ENCODE measurements at regions not wholly inside any gene's neighbourhood (a gene's known extent, or its start where the extent isn't known, plus 50 kb on each side); places are given as distances from the start of the nearest gene placed in this dataset.

DNA sequence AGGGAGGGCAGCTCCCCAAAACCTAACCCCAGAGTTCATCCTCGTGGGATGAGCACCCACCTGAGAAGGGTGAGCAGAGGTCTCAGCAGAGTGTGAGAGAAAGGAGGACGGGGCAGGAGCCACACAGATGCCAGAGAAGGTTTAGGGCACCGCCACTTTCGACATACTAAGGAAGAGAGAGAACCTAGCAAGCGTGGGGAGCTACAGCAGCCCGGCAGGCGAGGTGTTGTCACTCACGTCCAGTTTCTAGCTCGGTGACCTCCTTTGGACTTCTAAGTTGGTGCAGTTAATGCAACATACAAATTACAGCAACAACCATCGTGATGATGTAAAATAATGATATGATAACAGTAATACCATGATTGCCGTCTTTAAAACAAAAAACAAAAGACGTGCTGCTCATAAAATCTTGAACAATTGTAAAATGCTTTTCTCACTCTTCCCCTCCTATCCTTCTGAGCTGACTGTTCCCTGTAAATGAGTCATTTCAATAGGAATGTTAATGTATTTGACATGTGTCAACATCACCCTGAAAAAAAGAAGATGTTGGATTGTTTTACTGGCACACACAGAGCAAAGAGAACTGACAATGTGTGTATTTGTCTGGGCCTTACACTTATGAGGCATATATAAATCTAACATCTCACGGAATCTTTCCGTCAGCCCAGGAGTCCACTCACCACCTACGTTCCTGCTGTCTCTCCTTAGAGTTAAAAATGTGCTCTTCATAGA lies 158.2 kb upstream of the MAF start:
- no peak for DNase-seq (ENCODE audit: low read depth in 2 of 2)

DNA sequence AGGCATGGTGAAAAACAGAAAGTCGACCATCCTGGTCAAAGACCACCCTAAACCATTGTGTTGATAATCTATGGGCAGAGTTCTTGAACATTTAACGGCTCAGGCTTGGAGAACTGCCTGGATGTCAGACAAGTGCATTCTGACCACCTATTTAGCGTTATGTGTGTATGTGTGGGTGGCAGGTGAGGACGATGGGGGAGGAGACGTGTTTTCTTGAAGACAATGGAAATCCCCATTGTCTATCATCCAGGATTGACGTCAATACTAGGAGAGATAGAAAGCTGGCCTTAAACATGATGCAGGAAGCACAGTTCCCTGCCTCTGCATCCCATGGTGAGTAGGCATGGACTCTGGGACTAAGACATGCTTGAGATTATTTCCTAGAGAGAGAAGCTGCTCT lies 157.4 kb upstream of the MAF start:
- no peak for DNase-seq (ENCODE audit: low read depth in 2 of 2)

DNA sequence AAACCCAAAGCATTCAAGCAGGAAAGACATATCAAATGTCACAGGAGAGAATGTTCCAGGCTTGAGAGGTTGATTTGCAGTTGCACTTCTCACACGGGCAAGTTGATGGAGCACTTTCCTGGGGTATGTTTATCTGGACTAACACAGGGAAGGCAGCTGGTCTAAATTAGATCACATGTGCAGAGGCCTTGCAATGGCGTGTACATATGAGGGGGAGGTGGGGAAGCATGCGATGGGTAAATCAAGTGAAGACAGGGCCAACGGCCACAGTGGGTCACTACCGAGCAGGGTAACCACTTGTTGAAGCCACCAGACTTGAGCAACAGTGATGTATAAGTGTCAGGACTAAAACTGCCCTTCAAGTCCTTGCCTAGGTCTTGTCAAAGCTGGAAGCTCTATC lies 156.6 kb upstream of the MAF start:
- DNase-seq (ENCODE audit: low read depth in 2 of 2), result no peak

DNA sequence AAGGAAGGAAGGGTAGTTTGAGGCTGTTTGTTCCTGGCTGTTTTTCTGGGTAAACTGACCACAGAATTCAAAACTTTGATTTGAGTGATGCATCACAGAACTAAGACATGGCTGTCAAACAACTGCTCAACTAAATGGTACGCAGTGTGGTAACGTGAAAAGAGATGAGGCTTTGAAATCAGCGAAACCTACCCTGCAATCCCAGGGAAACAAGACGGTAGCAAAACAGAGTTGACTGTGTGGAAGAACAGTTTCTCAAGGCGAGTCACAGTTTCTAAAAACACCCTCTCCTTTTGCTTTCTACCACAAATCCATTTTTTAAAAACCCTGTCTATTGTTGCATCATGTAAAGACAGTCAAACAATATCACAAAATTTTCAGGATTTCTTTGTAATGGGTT lies 156.0 kb upstream of the MAF start:
- DNase-seq (ENCODE audit: low read depth in 2 of 2), result no peak

DNA sequence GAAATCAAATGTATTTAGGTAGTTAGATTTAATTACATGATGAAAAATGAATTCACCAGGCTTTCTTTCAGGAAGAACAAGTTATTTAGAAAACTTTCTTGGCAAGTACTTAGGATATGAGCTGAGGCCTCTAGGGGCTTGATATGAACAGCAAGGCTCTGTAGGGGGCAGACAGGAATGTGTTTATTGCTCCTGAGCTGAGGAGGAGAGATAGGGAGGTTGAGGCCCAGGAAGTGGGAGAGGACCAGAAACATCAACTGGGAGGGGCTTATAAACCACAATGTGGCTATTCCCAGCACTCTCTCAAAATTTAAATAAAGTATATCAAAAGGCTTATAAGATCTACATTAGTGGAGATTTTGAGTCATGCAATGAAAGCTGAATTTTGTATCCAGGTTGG lies 154.0 kb upstream of the MAF start:
- no peak for DNase-seq (ENCODE audit: low read depth in 2 of 2)

DNA sequence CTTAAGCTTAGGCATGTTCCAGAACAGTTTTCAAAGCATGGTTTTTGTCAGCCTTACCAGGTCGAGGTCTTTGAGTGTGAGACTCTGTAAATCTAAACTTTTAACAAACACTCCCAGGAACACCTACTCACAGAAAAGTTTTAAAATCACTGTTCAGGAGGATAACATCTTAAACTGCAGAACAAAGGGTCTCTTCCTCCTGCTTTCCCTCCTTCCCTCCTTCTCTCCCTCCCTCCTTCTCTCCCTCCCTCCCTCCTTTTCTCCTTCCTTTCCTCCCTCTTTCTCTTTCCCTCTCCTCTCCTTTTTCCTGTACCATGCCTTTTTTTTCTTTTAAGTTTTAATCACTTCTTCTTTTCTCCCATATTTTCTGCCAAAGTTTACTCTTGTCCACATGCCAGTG lies 153.5 kb upstream of the MAF start:
- DNase-seq (ENCODE audit: low read depth in 2 of 2), result no peak

DNA sequence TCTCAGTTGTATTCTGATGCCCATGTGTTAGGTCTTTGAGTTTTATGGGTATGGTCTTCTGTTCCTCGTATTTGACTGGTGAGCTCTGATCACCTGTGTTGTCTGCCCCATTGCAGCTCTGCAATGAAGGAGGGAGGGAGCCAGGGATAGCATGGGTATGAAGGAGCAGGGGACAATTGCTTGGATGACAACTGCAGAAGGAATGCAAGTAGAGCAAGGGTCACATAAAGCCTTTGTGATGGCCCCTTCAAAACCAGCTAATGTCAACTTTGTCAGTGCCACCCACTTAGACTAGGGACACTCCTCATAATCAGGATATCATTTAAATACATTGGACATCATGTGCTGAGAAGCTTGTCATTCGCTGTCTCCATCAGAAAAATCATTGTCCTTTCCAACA lies 152.7 kb upstream of the MAF start:
- no peak for DNase-seq (ENCODE audit: low read depth in 2 of 2)

DNA sequence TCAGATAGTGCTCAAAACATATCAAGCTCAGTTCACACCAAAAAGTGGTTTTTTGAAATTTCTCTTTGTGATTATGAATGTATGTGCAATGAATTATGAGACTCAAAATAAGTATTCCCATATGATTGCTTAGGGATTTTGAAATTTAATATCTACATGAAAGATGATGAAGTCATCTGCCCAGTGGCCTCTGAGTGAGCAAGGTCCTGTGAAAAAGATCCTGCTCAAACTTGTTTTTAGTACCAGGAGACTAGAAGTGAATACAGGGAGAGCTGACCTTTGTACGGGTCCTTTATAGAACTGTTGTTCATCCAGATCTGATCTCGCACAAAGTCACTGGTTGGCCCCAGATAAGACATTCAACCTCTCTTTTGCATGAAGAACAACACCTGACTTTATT lies 151.9 kb upstream of the MAF start:
- no peak for DNase-seq (ENCODE audit: low read depth in 2 of 2)

DNA sequence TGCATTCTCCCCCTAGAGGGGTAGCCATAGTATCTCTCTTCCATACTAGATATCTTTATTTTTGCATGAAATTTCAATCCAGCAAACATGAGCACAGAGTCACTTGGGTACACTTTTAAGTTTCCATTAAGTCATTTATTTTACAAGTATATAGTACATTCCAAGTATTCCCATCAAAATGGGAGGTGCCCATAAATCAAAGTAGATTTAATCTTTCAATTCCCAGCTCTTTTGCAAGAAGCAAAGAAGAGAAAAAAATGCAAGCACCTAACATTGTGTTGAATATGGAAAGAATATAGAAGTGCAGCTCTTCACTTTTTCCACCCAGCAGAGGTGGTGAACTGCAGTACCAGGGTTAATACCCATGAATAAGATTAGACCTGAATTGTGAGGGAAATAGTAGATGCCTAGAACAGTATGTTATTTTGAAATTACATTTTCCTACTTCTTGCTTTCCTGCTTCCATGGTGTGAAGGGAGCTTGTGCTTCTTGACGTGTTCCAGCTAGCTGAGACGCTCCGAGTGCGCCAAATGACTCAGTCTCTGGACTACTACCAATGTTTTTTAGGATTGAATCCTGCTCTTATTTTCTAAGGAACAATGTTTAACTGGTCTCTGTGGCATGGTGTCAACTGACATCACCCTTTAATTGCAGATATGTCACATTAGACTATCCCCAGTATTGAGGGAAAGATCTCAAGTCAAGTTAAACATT lies 151.1 kb upstream of the MAF start:
- no peak for DNase-seq (ENCODE audit: low read depth in 2 of 2)

DNA sequence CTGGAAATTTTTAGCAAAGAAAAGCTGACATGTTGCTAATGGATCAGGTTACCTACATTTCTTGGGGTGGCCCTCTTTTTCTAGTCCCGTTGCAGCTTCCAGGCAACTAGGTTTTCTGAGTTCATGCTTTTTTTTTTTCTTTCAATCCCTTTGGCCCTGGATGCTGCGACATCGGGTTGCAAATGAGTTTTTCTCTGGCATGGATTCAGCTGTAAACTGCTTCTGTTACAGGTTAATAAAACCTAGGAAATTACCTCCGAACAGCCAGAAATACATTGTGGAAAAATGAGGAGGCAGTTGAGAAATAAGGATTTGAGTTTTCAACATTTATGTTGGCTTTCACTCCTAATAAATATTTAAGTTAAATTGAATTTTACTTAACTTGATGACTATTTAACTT lies 149.8 kb upstream of the MAF start:
- no peak for DNase-seq (ENCODE audit: low read depth in 2 of 2)

DNA sequence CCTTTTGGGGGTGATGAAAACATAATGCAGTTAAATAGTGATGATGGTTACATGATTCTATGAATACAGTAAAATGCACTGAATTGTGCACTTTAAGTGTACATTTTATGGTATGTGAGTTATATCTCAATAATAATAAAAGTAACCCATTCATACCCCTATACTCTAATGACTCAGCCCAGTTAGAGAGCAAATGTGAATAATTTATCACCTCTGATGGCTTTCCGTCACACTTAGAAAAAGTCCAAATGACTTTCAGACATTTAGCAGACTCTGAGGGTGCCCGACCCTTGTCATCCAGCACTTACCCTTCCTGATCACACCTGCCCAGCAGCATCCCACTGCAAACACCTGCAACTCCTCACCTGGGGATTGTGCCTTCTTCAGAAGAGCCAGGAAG lies 148.1 kb upstream of the MAF start:
- DNase-seq (ENCODE audit: low read depth in 2 of 2), result no peak

DNA sequence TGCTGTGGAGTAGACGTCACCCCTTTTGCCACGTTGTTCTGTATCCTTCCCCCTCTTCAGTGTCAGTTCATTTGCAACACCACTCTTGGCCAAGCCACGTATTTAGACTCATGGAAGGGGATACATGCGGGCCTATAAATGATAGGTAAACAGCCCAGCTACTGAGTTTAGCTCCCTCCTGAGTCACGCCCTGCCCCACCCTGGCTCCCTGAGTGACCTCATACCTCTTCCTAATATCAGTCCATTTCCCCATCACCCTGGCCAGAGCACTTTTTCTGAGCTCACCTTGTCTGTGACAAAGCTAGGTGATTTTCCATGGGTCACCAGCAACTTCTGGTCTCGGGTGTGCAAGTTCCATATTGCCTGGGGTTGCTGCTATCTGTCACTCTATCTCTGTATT lies 147.2 kb upstream of the MAF start:
- DNase-seq (ENCODE audit: low read depth in 2 of 2), result no peak

DNA sequence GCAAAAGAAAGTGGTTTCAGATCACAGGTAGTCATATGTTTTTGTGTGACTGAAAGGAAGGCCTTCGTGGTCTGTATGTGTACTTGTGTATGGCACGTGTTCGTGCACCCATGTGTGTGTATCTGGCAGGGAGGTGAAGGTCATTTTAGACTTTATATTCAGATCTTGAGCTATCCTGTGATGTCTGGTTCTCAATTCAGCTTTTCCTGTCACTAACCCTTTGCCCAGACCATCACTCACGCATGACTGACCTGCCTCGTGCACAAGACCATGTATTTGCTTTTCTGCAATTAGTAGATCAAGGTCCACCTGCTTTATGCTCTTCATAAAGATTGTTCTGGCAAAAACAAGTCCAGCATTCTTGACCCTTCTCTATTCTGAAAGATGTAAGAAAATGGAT lies 139.7 kb upstream of the MAF start:
- no peak for DNase-seq (ENCODE audit: low read depth in 2 of 2)

DNA sequence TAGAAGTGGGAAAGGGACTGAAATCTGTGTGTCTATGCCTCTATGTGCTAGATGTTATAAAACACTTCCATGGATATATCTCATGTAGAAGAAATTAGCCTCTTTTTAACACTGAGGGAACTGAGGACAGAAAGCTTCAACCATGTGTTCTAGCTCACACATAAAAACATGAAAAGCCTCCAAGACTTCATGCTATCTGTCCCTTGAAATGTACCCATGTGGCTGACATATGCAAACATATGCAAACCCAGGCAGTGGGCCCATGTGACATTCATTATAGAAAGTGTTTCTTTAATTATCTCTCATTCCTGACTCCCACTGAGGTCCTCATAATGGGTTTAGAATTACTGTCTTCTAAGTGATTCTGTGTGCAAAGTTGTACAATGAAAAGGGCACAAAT lies 134.7 kb upstream of the MAF start:
- DNase-seq (ENCODE audit: low read depth in 2 of 2), result no peak

DNA sequence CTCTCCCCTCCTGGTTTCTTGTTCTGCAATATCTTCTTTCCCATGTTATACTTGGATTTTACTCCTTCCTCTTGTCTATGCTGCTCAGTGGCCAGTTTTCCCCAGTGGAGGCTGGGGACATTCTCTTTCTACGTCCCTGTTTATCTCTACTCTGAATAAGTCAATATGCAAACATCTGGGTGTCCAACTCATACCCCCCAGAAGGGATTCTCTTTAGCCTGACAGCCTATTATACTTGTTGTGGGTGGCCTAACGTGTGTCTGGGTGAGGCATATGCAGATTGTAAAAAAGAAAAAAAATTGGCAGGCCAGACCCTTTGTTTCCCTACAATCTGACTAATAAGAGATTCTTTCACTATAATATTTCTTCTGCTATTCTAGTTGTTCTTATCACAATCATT lies 134.2 kb upstream of the MAF start:
- DNase-seq (ENCODE audit: low read depth in 2 of 2), result no peak

DNA sequence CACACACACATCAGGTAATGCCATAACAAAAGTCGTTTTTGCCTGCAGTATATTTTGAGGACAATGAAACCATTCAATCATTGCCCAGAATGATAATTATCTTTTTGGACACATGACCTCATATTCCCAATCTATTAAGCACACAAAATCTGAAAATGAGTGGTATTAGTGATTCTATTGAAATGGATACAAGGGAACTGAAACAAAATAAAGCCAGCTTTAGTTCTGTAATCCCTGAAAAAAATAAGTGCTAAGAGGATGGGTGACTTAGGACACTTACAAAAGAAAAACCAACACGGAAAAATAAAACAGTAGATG lies 128.3 kb upstream of the MAF start:
- no peak for DNase-seq (ENCODE audit: low read depth in 2 of 2)

DNA sequence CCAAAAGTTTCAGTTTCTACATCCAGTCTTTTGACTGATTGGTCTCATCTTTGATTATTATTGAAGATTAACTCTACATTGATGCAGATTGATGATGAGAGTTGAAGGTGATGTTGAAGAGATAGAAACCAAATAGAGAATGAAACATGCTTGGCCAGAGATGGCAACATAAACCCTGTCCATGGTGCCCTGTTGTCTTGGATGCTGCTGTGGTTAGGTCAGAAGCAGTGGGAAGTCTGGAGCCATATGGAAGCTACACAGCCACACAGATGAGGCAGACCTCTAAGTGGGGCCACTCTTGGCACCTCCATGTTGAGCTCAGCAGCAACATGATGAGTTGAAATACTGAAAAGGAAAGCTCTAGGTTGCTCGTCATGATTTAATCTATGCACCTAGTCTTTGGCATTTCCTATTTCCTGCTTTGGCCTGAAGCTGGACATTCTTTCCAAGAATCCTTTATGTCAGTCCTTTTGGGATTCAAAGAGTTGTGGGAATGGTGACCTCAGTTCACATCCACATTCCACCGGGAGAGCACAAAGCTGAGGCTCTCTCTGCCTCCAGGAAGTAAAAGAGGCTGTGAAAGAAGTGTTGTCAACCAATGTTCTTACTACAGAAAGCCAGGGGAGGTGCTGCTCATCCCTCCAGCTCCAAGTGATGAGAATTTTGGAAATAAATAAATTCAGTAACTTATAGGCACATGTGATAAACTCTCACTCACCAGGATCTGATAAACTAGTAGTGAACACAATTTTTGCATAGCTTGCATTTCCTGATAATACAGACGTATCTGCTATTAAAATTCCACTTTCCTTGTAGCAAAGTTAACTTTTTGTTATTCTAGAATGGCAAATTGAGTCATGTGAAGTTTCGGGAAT lies 127.7 kb upstream of the MAF start:
- DNase-seq (ENCODE audit: low read depth in 2 of 2), result no peak

DNA sequence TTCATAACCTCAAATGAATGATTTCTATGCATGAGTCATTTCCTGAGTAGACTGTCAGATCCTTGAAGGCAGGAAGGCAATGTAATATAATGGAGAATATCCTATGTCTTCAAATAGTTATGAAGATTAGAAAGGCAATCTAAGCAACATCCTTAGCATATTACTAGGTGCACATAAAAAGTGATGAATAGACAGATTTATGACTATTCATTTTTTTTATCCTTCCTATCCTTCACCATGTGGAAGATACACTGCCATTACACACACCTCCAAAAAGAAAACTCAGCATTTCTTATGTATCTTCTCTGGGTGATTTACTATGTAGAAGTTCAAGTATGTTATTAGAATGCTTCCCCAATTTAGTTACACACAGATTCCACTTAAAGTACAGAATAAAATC lies 126.4 kb upstream of the MAF start:
- DNase-seq (ENCODE audit: low read depth in 2 of 2), result no peak

DNA sequence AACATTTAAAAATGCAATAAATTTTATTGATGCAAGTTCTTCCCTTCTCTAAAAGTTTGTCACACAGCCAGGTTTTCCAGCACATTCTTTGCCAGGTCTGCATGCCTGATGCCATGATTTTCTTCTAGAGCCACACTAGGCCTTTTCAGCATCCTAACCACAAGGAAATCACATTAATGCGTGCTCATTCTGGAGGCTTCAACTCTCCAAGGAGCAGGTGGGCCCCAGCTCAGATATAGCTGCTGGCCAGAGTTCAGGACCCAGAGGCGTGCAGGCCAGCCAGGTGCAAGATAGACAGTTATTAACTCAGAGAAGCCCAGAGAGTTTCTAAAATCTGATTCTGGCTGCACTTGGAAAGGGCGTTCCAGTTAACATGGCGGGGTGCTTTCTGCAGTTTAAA lies 124.5 kb upstream of the MAF start:
- no peak for DNase-seq (ENCODE audit: low read depth in 2 of 2)

DNA sequence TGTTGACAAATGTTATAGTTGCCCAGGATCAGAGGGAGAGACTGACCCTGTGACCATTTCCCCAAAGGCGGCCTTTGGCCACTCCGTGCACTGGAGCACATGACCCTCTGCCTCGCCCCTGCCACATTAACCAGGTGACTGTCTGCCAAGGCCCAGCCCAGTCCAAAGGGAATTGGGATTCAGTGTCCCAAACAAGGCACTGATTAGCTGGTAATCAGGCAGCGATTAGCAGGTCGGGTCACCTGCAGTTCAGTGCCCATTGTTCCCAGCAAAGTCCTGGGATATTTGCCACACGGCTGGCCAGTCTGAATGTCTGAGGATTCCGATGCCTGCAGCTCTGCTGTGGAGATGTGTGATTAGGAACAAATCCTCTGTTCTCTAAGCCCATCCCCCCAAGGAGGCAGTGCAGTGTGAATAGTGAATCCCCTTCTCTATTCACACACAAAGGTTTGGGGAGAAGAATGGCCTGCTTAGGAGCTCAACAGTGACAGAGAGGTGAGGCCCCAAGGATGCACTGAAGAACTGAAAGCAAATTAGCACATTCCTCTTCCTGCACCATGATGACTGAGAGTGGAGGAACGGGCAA lies 123.1 kb upstream of the MAF start:
- no peak for DNase-seq (ENCODE audit: low read depth in 2 of 2)

DNA sequence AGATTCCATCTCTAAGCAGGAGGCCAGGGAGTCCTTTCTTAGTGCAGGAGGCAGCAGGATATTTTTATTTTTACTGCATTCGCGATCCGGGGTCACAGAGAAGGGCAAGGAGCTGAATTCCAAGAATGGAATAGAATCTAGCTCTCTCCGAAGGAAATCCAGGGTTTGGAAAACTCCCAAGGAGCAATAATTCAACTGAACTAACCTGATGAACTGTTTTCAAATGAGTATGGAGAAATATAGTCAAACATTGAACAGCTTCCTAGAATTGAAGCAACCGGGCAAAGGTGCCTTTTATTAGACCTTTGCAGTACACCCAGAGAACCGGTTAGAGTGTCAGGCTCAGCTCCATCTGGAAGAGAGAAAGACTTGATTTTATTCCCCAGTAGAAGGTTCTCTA lies 120.7 kb upstream of the MAF start:
- DNase-seq (ENCODE audit: low read depth in 2 of 2), result no peak

DNA sequence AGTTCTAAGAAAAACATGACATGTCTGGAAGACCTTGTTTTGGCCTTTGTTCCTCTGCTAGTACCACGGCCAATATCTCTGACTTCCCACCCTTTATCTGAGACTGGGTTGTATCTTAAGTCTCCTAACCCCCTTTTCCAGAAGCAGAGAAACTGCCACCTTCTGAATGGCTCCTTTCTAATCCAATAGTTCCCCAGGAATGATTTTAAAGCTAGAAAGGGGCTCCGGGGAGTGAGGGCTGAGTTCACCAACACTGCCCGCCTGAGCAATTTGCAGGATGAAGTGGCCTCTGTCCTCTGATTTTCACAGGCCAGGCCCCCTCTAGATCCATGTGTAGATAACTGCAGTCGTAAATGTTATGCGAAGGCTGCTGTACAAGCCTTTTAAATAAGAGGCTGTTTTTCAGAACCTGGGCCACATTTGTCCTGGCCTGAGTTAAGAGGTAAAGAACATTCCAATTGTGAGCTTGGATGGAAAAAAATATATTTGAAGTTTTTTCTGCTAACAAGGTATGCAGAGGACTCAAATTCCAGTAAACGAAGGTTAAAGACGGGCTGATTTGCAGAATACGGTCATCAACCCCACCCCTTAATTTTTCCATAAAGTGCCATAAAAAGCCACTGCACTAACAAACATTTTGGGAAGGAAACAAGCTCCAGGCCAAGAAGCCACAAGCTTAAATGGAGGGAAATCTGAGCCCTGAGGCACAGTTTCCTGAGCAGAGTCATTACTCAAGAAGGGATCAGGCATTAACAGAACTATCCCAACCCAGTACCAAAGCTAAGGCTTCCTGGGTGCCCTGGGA lies 117.0 kb upstream of the MAF start:
- no peak for DNase-seq (ENCODE audit: low read depth in 2 of 2)

All from activated CD8-positive, alpha-beta memory T cell treated with anti-CD3 and anti-CD28 coated beads for 4 hours (primary cell).